NB4 (cell line): ENCODE measurements at regions not wholly inside any gene's neighbourhood (a gene's known extent, or its start where the extent isn't known, plus 50 kb on each side); places are given as distances from the start of the nearest gene placed in this dataset.

Source experiments
- DNase-seq: peaks from one replicate; pipeline ENCODE4 v3.0.0; 2010; ENCODE audit warnings: low read depth
- H3K4me3 ChIP-seq: one replicate; pipeline ENCODE4 v1.5.1; 2011; ENCODE audit warnings: mild to moderate bottlenecking, low read depth, low read length, moderate library complexity
- CTCF ChIP-seq: IDR thresholded peaks from one replicate; pipeline ENCODE4 v1.5.1; 2012; ENCODE audit warnings: low read depth, low read length
- MAX ChIP-seq: IDR thresholded peaks from 2 replicates; pipeline ENCODE4 v1.6.1; 2011; ENCODE audit warnings: low read depth, low read length
- MYC ChIP-seq: IDR thresholded peaks from 2 replicates; pipeline ENCODE4 v1.6.1; 2011; ENCODE audit warnings: low read depth, low read length
- POLR2A ChIP-seq: IDR thresholded peaks from 2 replicates; pipeline ENCODE4 v1.6.1; 2011; ENCODE audit warnings: mild to moderate bottlenecking; ENCODE audit not compliant: insufficient read length; ENCODE audit errors: extremely low read depth

GRCh38 chr6:163943607-163944385, 529.3 kb downstream of the QKI start:
- H3K4me3 ChIP-seq, result no peak overlapping the region
- DNase-seq, result no peak
- no peak for TF ChIP-seq MYC
- TF ChIP-seq POLR2A, result no peak
- TF ChIP-seq CTCF, result no peak
- no peak for TF ChIP-seq MAX

- H3K4me3 ChIP-seq, result no peak overlapping the region
- no peak for DNase-seq
- no peak for TF ChIP-seq CTCF
- TF ChIP-seq POLR2A, result no peak
- no peak for TF ChIP-seq MAX
- no peak for TF ChIP-seq MYC
These were observed 528.3 kb downstream of the QKI start for GRCh38 chr6:163942790-163943189.

- TF ChIP-seq MAX (no peak), CTCF (no peak), POLR2A (no peak), MYC (no peak)
- H3K4me3 ChIP-seq, result no peak overlapping the region
- no peak for DNase-seq
These were observed 527.1 kb downstream of the QKI start for GRCh38 chr6:163941624-163941976.

- no peak for DNase-seq
- TF ChIP-seq MAX (no peak), MYC (no peak), POLR2A (no peak), CTCF (no peak)
- H3K4me3 ChIP-seq, result no peak overlapping the region
These were observed 526.4 kb downstream of the QKI start for GRCh38 chr6:163940705-163941623.

- TF ChIP-seq MYC (no peak), POLR2A (no peak), MAX (no peak), CTCF (no peak)
- no peak overlapping the region for H3K4me3 ChIP-seq
- DNase-seq, result no peak
These were observed 522.6 kb downstream of the QKI start for GRCh38 chr6:163937071-163937470.
